ENCODE measurements at regions not wholly inside any gene's neighbourhood (a gene's known extent, or its start where the extent isn't known, plus 50 kb on each side); places are given as distances from the start of the nearest gene placed in this dataset.
A peak's percentile ranks its signal among the peaks of the same experiment; 100 is the strongest.

DNA sequence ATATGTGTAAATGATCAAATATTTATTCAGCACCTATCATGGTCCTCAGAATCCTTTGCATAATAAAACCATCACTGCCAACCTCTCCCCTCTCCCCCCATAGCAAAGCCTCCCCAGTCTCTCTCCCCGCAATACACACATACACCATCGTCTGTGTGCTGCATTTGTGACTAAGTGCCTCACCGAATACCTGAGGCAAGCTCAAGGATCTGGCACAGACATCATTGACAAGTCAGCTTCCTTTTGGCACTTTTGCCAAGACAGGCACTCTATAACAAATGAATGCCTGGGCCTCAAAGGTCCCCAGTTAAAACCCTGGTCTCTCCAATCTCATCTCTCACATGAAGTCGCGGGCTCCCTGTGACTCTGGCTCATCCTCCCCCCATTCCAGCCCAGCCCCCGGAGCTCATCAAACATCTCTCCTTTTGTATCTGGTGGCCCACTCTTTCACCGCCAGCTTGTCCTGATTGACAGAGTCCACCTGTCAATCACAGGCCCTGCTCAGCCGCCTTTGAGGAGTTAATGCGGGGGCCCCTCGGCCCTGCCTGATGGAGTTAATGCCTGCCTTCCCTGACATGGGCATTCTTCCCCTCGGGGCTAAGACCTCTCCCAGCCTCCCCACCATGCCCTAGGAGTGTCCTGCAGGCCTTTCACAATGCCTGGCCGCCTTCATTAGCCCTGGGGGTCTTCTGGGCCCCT lies 135.8 kb upstream of the ATP6AP2 start:
- DNase-seq (ENCODE audit: low read depth in 1 of 2, low spot score in 1 of 2), result peak in 1 of 2 donors; percentile 10
- Histone ChIP-seq H3K27ac (no peak overlapping the region), H3K27me3 (no peaks in the 10 kb centered on the region), H3K36me3 (no peaks in the 10 kb centered on the region), H3K4me3 (no peak overlapping the region), H3K4me1 (ENCODE audit: low read depth) (no peaks in the 10 kb centered on the region), H3K9me3 (ENCODE audit: low read depth) (no peaks in the 10 kb centered on the region)
- TF ChIP-seq, protein P1, sequence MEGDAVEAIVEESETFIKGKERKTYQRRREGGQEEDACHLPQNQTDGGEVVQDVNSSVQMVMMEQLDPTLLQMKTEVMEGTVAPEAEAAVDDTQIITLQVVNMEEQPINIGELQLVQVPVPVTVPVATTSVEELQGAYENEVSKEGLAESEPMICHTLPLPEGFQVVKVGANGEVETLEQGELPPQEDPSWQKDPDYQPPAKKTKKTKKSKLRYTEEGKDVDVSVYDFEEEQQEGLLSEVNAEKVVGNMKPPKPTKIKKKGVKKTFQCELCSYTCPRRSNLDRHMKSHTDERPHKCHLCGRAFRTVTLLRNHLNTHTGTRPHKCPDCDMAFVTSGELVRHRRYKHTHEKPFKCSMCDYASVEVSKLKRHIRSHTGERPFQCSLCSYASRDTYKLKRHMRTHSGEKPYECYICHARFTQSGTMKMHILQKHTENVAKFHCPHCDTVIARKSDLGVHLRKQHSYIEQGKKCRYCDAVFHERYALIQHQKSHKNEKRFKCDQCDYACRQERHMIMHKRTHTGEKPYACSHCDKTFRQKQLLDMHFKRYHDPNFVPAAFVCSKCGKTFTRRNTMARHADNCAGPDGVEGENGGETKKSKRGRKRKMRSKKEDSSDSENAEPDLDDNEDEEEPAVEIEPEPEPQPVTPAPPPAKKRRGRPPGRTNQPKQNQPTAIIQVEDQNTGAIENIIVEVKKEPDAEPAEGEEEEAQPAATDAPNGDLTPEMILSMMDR (IDR thresholded peaks at IDR 0.05; ENCODE audit: low read depth, low read length), result no peak

DNA sequence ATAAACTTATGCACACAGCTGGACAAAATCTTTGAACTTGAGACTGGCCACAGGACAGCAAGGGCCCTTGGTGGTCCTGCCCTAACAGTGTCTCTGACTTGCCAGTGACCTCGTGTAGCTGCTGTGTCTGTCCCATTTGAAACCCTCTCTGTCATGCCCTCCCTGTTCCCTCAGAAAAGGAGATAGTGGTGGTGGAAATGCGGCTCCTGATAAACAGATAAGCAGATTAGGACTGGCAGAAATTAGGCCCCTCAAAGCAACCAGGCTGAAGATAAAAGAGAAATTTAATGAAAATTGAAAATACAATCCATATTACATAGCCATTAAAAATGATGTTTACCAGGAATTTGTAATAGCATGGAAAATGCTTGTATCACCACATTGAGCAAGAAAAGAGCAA lies 136.6 kb upstream of the ATP6AP2 start:
- H3K4me1 ChIP-seq (ENCODE audit: low read depth), result no peaks in the 10 kb centered on the region
- no peak for DNase-seq (ENCODE audit: low read depth in 1 of 2, low spot score in 1 of 2)
- H3K36me3 ChIP-seq, result no peaks in the 10 kb centered on the region
- H3K4me3 ChIP-seq, result no peak overlapping the region
- H3K9me3 ChIP-seq (ENCODE audit: low read depth), result no peaks in the 10 kb centered on the region
- H3K27me3 ChIP-seq, result no peaks in the 10 kb centered on the region
- H3K27ac ChIP-seq, result no peak overlapping the region
- TF ChIP-seq, protein P1 (IDR thresholded peaks at IDR 0.05; ENCODE audit: low read depth, low read length), result no peak

DNA sequence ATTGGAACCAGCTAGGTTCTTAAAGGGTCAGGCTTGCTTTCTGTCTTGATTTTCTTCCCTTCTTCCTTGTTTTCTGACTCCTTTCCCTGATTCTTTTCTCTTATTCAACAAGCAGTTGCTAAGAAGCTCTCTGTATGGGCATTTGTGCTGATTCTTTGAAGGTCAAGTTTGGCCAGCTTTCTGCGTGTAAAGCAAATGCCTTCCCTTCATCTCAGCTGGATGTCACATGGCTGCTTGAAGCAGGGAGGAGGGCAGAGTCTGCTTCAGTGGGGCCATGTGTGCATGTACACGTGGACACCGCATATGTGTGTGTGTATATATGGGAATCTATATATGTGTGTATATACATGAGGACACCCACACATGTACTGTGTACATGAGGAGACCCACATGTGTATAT lies 139.9 kb upstream of the ATP6AP2 start:
- Histone ChIP-seq H3K36me3 (no peaks in the 10 kb centered on the region), H3K9me3 (ENCODE audit: low read depth) (no peaks in the 10 kb centered on the region), H3K4me3 (no peak overlapping the region), H3K27me3 (no peaks in the 10 kb centered on the region), H3K27ac (no peak overlapping the region), H3K4me1 (ENCODE audit: low read depth) (no peaks in the 10 kb centered on the region)
- no peak for DNase-seq (ENCODE audit: low read depth in 1 of 2, low spot score in 1 of 2)
- TF ChIP-seq, protein P1 (IDR thresholded peaks at IDR 0.05; ENCODE audit: low read depth, low read length), result no peak

DNA sequence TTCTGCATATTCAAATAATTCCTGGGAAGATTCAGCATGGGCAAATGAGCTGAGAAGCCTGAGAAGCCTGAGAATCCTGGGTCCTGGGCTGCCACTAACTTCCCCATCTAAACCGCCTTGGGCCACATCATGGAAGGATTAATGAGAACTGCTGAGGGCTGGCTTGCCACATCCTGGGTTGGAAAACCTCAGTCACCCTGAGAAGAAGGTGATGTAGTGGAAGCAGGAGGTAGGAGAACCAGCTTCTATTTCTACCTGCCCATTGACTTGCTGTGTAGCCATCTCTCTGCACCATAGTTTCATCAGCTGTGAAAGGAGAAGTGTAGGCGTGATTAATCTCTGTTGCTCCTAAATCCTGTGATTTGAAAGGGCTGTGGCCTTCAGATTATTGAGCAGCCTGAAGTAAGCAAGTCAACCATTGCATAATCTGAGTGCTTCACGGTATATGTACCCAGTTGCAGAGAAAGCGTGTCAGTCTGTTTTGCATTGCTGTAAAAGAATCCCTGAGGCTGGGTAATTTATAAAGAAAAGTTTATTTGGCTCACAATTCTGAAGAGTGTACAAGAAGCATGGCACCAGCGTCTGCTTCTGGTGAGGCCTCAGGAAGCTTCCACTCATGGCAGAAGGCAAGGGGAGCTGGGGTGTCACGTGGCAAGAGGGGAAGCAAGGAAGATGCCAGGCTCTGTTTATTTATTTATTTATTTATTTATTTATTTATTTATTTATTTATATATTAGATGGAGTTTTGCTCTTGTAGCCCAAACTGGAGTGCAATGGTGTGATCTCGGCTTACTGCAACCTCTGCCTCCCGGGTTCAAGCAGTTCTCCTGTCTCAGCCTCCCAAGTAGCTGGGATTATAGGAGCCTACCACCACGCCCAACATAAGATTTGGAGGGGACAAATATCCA lies 140.9 kb upstream of the ATP6AP2 start:
- TF ChIP-seq, protein P1 (IDR thresholded peaks at IDR 0.05; ENCODE audit: low read depth, low read length), result no peak
- Histone ChIP-seq H3K4me3 (no peak overlapping the region), H3K36me3 (no peaks in the 10 kb centered on the region), H3K9me3 (ENCODE audit: low read depth) (no peaks in the 10 kb centered on the region), H3K27me3 (no peaks in the 10 kb centered on the region), H3K27ac (no peak overlapping the region), H3K4me1 (ENCODE audit: low read depth) (peaks cover 3% of the 10 kb centered on the region)
- DNase-seq (ENCODE audit: low read depth in 1 of 2, low spot score in 1 of 2), result no peak

DNA sequence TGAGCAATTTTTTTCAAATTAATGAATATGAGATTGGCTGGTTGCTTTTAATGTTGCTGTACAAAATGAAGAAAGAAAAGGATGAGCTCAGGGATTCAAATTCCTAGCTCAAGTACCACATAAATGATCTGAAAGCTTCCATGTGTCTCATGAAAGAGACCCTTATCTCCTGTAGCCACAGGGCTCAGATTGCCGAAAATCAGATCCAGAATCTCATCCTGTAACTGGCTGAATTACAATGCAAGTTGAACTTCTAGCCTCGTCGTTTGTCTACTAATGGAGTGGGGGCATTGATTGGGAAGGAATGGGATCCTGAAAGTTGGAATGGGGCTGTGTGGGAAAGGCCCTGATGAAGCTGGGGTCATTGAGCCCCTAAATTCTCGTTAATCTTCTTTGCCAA lies 143.4 kb upstream of the ATP6AP2 start:
- Histone ChIP-seq H3K27ac (no peak overlapping the region), H3K4me3 (no peak overlapping the region), H3K9me3 (ENCODE audit: low read depth) (no peaks in the 10 kb centered on the region), H3K36me3 (no peaks in the 10 kb centered on the region), H3K27me3 (no peaks in the 10 kb centered on the region), H3K4me1 (ENCODE audit: low read depth) (peaks cover 6% of the 10 kb centered on the region)
- DNase-seq (ENCODE audit: low read depth in 1 of 2, low spot score in 1 of 2), result no peak
- TF ChIP-seq, protein P1 (IDR thresholded peaks at IDR 0.05; ENCODE audit: low read depth, low read length), result no peak

Measured in cardiac muscle cell (in vitro differentiated cells and primary cell).